GM12875 (cell line): ENCODE measurements at regions not wholly inside any gene's neighbourhood (a gene's known extent, or its start where the extent isn't known, plus 50 kb on each side); places are given as distances from the start of the nearest gene placed in this dataset.
A peak's percentile ranks its signal among the peaks of the same experiment; 100 is the strongest.

Source experiments
- H3K4me3 ChIP-seq: one replicate; pipeline ENCODE4 v1.5.1; 2011; ENCODE audit warnings: low read depth, low read length, control low read depth
- CTCF ChIP-seq: IDR thresholded peaks from 2 replicates; pipeline ENCODE4 v1.5.1; 2011; ENCODE audit warnings: low read depth, mild to moderate bottlenecking, control low read depth, inconsistent platforms, low read length, moderate library complexity, borderline replicate concordance; ENCODE audit not compliant: insufficient read depth

GRCh38 chrX:55326985-55327384, 62.3 kb upstream of the PAGE3 start:
- no peak for TF ChIP-seq CTCF
- no peak overlapping the region for H3K4me3 ChIP-seq

- no peak for TF ChIP-seq CTCF
- H3K4me3 ChIP-seq: no peak overlapping the region
Measured at GRCh38 chrX:55335296-55335695, 70.6 kb upstream of the PAGE3 start.

GRCh38 chrX:55336176-55336575, 71.5 kb upstream of the PAGE3 start:
- TF ChIP-seq CTCF: no peak
- H3K4me3 ChIP-seq: no peak overlapping the region

GRCh38 chrX:55340896-55341433, 76.2 kb upstream of the PAGE3 start:
- no peak for TF ChIP-seq CTCF
- H3K4me3 ChIP-seq: no peak overlapping the region

- H3K4me3 ChIP-seq: no peak overlapping the region
- TF ChIP-seq CTCF: peak; percentile 71
Measured at GRCh38 chrX:55342533-55343501, 78.1 kb upstream of the PAGE3 start.

- no peak overlapping the region for H3K4me3 ChIP-seq
- no peak for TF ChIP-seq CTCF
Measured at GRCh38 chrX:55356609-55357008, 91.9 kb upstream of the PAGE3 start.

GRCh38 chrX:55357236-55357635, 92.5 kb upstream of the PAGE3 start:
- no peak overlapping the region for H3K4me3 ChIP-seq

More at GRCh38 chrX:55357236-55357635, 92.5 kb upstream of the PAGE3 start:
- TF ChIP-seq CTCF: no peak
